GM12892 (cell line): ENCODE measurements at regions not wholly inside any gene's neighbourhood (a gene's known extent, or its start where the extent isn't known, plus 50 kb on each side); places are given as distances from the start of the nearest gene placed in this dataset.

Source experiments
- POLR2A ChIP-seq: IDR thresholded peaks from 2 replicates; pipeline ENCODE4 v1.6.1; 2011; ENCODE audit warnings: low read depth, low read length, control low read depth
- POLR2AphosphoS5 ChIP-seq: IDR thresholded peaks from 2 replicates; pipeline ENCODE4 v1.6.1; 2011; ENCODE audit warnings: low read depth, low read length, control low read depth
- TAF1 ChIP-seq: IDR thresholded peaks from 2 replicates; pipeline ENCODE4 v1.6.1; 2011; ENCODE audit warnings: low read depth, mild to moderate bottlenecking, control low read depth, low read length, borderline replicate concordance

DNA sequence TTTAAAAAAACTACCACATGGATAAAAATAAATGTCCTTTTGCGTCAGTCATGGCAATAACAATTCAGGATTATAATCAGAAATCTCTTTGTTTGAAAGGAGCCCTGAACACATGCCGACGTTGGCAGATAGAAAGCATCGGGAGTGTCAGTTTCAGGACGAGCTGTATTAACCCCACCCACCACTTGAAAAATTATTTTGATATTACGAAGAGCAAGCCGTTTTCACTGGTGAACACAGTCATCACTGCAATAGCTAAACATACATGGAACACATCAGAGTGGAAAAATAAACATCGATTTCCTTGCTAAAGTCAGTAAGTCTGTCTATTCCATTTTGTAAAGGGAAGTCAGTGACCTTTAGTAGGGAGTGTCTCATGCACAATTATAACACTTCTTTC is 266.4 kb upstream of the FBXL7 start:
- no peak for TF ChIP-seq POLR2AphosphoS5
- TF ChIP-seq POLR2A = no peak
- TF ChIP-seq TAF1 = no peak
